GM12874 (cell line): ENCODE measurements at regions not wholly inside any gene's neighbourhood (a gene's known extent, or its start where the extent isn't known, plus 50 kb on each side); places are given as distances from the start of the nearest gene placed in this dataset.

Experiments
- CTCF ChIP-seq: IDR thresholded peaks from 2 replicates; pipeline ENCODE4 v1.5.1; 2011; ENCODE audit warnings: low read depth, mild to moderate bottlenecking, control low read depth, low read length, moderate library complexity; ENCODE audit not compliant: insufficient read depth

GRCh38 chr10:111277661-111278060, 200.8 kb downstream of the ADRA2A start:
- TF ChIP-seq CTCF, result no peak

- TF ChIP-seq CTCF, result no peak
Measured at GRCh38 chr10:111278266-111278665, 201.4 kb downstream of the ADRA2A start.

GRCh38 chr10:111281516-111281915, 204.7 kb downstream of the ADRA2A start:
- TF ChIP-seq CTCF, result no peak

- no peak for TF ChIP-seq CTCF
Measured at GRCh38 chr10:111289461-111289860, 212.6 kb downstream of the ADRA2A start.

GRCh38 chr10:111290649-111291048, 213.8 kb downstream of the ADRA2A start:
- TF ChIP-seq CTCF, result no peak

- TF ChIP-seq CTCF, result no peak
Measured at GRCh38 chr10:111295788-111296187, 219.0 kb downstream of the ADRA2A start.

GRCh38 chr10:111297351-111297848, 220.6 kb downstream of the ADRA2A start:
- TF ChIP-seq CTCF, result no peak
